ENCODE measurements at regions not wholly inside any gene's neighbourhood (a gene's known extent, or its start where the extent isn't known, plus 50 kb on each side); places are given as distances from the start of the nearest gene placed in this dataset.

DNA sequence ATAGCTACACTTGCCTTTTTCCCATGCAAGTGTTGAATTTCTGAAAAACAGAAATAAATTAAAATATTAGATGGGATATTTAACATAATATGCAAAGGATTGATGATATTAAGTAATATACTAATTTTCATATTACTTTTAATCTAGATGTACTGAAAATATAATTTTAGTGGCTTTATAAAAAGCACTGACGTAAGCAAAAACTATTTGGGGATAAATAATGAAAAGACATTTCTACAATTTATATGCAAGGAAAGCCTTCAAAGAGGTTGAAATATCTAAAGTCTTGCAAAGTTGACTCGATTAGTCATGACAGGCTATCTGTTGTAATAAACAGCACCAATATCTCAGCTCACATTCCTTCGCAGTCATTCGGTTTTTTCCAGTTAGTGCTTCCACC is 94.9 kb upstream of the ABCB5 start:
- Histone ChIP-seq H3K4me1 (ENCODE audit: control insufficient read depth in 5 of 5, insufficient read depth in 5 of 5, low read length in 5 of 5) (no peaks in the 10 kb centered on the region), H3K9me3 (ENCODE audit: control insufficient read depth in 4 of 4, insufficient read depth in 3 of 4, low read length in 3 of 4) (no peaks in the 10 kb centered on the region), H3K4me3 (no peak overlapping the region), H3K27ac (ENCODE audit: low read depth in 1 of 2, low read length in 1 of 2) (no peak overlapping the region), H3K36me3 (ENCODE audit: control insufficient read depth in 4 of 4, insufficient read depth in 4 of 4, low read length in 4 of 4) (no peaks in the 10 kb centered on the region), H3K9ac (ENCODE audit: insufficient read depth in 1 of 2, low read length in 2 of 2) (no peak overlapping the region), H3K27me3 (ENCODE audit: control insufficient read depth in 3 of 3, insufficient read depth in 3 of 3, low read length in 2 of 3) (no peaks in the 10 kb centered on the region)
- TF ChIP-seq, protein P1, sequence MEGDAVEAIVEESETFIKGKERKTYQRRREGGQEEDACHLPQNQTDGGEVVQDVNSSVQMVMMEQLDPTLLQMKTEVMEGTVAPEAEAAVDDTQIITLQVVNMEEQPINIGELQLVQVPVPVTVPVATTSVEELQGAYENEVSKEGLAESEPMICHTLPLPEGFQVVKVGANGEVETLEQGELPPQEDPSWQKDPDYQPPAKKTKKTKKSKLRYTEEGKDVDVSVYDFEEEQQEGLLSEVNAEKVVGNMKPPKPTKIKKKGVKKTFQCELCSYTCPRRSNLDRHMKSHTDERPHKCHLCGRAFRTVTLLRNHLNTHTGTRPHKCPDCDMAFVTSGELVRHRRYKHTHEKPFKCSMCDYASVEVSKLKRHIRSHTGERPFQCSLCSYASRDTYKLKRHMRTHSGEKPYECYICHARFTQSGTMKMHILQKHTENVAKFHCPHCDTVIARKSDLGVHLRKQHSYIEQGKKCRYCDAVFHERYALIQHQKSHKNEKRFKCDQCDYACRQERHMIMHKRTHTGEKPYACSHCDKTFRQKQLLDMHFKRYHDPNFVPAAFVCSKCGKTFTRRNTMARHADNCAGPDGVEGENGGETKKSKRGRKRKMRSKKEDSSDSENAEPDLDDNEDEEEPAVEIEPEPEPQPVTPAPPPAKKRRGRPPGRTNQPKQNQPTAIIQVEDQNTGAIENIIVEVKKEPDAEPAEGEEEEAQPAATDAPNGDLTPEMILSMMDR (IDR thresholded peaks at IDR 0.05; ENCODE audit: control extremely low read depth, extremely low read depth) = no peak
- WGBS, 2 donors = 93 to 98% methylated on average over 4 of the region's 4 CpGs
- ATAC-seq (ENCODE audit: insufficient read depth, low FRiP score) = no peak
- DNase-seq = no peak

DNA sequence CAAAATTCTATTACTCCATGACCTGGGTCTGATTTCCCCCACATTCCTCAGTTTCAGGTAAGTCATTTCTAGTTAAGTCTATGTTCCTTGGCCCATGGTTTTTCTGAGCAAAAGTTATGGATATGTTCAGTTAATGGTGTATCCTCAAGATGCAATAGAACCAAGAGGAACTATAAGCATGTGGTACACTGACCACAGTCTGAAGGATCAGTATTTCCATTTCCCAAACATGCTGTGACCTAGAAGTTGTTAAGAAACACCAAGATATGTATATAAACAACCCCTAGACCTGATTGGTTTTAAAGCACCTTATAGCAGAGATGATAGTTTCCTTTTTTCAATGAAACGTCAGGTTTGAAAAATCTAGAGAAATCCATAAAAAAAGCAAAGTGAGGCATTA is 94.2 kb upstream of the ABCB5 start:
- H3K27me3 ChIP-seq (ENCODE audit: control insufficient read depth in 3 of 3, insufficient read depth in 3 of 3, low read length in 2 of 3) = no peaks in the 10 kb centered on the region
- H3K4me1 ChIP-seq (ENCODE audit: control insufficient read depth in 5 of 5, insufficient read depth in 5 of 5, low read length in 5 of 5) = no peaks in the 10 kb centered on the region
- no peaks in the 10 kb centered on the region for H3K36me3 ChIP-seq (ENCODE audit: control insufficient read depth in 4 of 4, insufficient read depth in 4 of 4, low read length in 4 of 4)
- H3K9me3 ChIP-seq (ENCODE audit: control insufficient read depth in 4 of 4, insufficient read depth in 3 of 4, low read length in 3 of 4) = no peaks in the 10 kb centered on the region
- ATAC-seq (ENCODE audit: insufficient read depth, low FRiP score) (no peak), DNase-seq (no peak)
- 76 to 85% methylated on average over 1 of the region's 1 CpG for WGBS, 2 donors
- no peak overlapping the region for H3K4me3 ChIP-seq
- TF ChIP-seq, protein P1 (IDR thresholded peaks at IDR 0.05; ENCODE audit: control extremely low read depth, extremely low read depth) = no peak
- H3K27ac ChIP-seq (ENCODE audit: low read depth in 1 of 2, low read length in 1 of 2) = no peak overlapping the region
- no peak overlapping the region for H3K9ac ChIP-seq (ENCODE audit: insufficient read depth in 1 of 2, low read length in 2 of 2)

DNA sequence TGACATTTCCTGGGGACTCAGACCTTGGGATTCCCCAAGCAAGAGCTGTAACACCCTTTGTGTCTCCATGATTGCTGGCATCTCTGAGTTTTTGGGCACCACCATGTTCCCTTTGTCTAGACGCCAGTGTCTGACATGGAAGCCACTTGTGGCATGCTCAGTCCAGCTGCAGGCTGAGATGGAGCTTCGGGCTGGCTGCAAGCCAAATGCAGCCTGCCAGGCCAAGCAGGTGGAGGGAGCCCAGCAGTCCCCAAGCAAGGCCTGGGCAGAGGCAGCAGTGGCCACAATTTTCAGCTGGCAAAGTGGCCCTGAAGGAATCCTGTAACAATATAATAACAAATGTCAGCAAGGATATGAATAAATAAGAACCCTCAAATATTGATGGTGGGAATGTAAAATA is 86.2 kb upstream of the ABCB5 start:
- no peak overlapping the region for H3K27ac ChIP-seq (ENCODE audit: low read depth in 1 of 2, low read length in 1 of 2)
- no peaks in the 10 kb centered on the region for H3K4me1 ChIP-seq (ENCODE audit: control insufficient read depth in 5 of 5, insufficient read depth in 5 of 5, low read length in 5 of 5)
- no peak overlapping the region for H3K9ac ChIP-seq (ENCODE audit: insufficient read depth in 1 of 2, low read length in 2 of 2)
- no peaks in the 10 kb centered on the region for H3K27me3 ChIP-seq (ENCODE audit: control insufficient read depth in 3 of 3, insufficient read depth in 3 of 3, low read length in 2 of 3)
- peaks cover 0 to 7% (median 0%) of the 10 kb centered on the region in 4 donors for H3K9me3 ChIP-seq (ENCODE audit: control insufficient read depth in 4 of 4, insufficient read depth in 3 of 4, low read length in 3 of 4)
- WGBS, 2 donors = 86 to 94% methylated on average over 2 of the region's 2 CpGs
- no peak for DNase-seq
- no peaks in the 10 kb centered on the region for H3K36me3 ChIP-seq (ENCODE audit: control insufficient read depth in 4 of 4, insufficient read depth in 4 of 4, low read length in 4 of 4)
- no peak for ATAC-seq (ENCODE audit: insufficient read depth, low FRiP score)
- TF ChIP-seq, protein P1 (IDR thresholded peaks at IDR 0.05; ENCODE audit: control extremely low read depth, extremely low read depth) = no peak
- H3K4me3 ChIP-seq = no peak overlapping the region

DNA sequence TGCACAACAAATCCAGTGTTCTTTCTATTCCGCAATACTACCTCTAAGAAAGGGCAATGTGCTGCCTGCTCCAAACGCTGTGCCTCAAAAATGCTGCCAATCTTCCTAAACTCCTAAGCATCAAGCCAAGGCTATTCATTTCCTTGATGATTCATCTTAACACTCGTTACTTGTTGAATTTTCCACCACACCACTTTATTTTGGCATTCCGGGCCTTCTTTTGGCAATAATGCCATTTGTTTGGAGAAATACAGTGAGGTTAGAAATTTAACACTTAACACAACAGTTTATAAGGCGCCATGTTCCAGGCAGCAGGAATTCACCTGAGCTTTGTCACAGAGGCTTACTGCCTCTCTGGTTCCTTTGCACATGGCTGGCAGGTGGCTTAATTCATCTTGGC is 82.6 kb upstream of the ABCB5 start:
- Histone ChIP-seq H3K9me3 (ENCODE audit: control insufficient read depth in 4 of 4, insufficient read depth in 3 of 4, low read length in 3 of 4) (peaks cover 0 to 7% (median 0%) of the 10 kb centered on the region in 4 donors), H3K36me3 (ENCODE audit: control insufficient read depth in 4 of 4, insufficient read depth in 4 of 4, low read length in 4 of 4) (no peaks in the 10 kb centered on the region), H3K9ac (ENCODE audit: insufficient read depth in 1 of 2, low read length in 2 of 2) (no peak overlapping the region), H3K4me1 (ENCODE audit: control insufficient read depth in 5 of 5, insufficient read depth in 5 of 5, low read length in 5 of 5) (no peaks in the 10 kb centered on the region), H3K27me3 (ENCODE audit: control insufficient read depth in 3 of 3, insufficient read depth in 3 of 3, low read length in 2 of 3) (no peaks in the 10 kb centered on the region), H3K27ac (ENCODE audit: low read depth in 1 of 2, low read length in 1 of 2) (no peak overlapping the region), H3K4me3 (no peak overlapping the region)
- DNase-seq = no peak
- 84 to 88% methylated on average over 5 of the region's 5 CpGs for WGBS, 2 donors
- ATAC-seq (ENCODE audit: insufficient read depth, low FRiP score) = no peak
- TF ChIP-seq, protein P1 (IDR thresholded peaks at IDR 0.05; ENCODE audit: control extremely low read depth, extremely low read depth) = no peak
